HG03045 (cell line): ENCODE measurements at regions not wholly inside any gene's neighbourhood (a gene's known extent, or its start where the extent isn't known, plus 50 kb on each side); places are given as distances from the start of the nearest gene placed in this dataset.

ENCODE experiments used
- ATAC-seq: cut with Tn5 transposase; IDR thresholded peaks from one replicate; pipeline ENCODE4 v1.9.1; 2021; ENCODE audit warnings: mild to moderate bottlenecking, moderate library complexity; ENCODE audit not compliant: unreplicated experiment

GRCh38 chr13:86714495-86714894 lies 915.3 kb upstream of the SLITRK6 start:
- no peak for ATAC-seq

GRCh38 chr13:86725105-86725504 lies 925.9 kb upstream of the SLITRK6 start:
- no peak for ATAC-seq

- ATAC-seq: no peak
These were observed 930.0 kb upstream of the SLITRK6 start for GRCh38 chr13:86729206-86729605.

- ATAC-seq: no peak
These were observed 932.8 kb upstream of the SLITRK6 start for GRCh38 chr13:86731987-86732386.

GRCh38 chr13:86737334-86737932 lies 933.7 kb upstream of the SLITRK5 start:
- ATAC-seq: no peak

GRCh38 chr13:86741762-86742285 lies 929.3 kb upstream of the SLITRK5 start:
- ATAC-seq: no peak

GRCh38 chr13:86757236-86757978 lies 913.8 kb upstream of the SLITRK5 start:
- no peak for ATAC-seq

- no peak for ATAC-seq
These were observed 913.1 kb upstream of the SLITRK5 start for GRCh38 chr13:86758116-86758515.

GRCh38 chr13:86760620-86761019 lies 910.6 kb upstream of the SLITRK5 start:
- no peak for ATAC-seq

GRCh38 chr13:86765462-86765861 lies 905.7 kb upstream of the SLITRK5 start:
- no peak for ATAC-seq

- ATAC-seq: no peak
These were observed 882.6 kb upstream of the SLITRK5 start for GRCh38 chr13:86788616-86789015.

GRCh38 chr13:86792153-86792651 lies 879.0 kb upstream of the SLITRK5 start:
- ATAC-seq: no peak

GRCh38 chr13:86795858-86796257 lies 875.3 kb upstream of the SLITRK5 start:
- no peak for ATAC-seq

GRCh38 chr13:86810361-86810760 lies 860.8 kb upstream of the SLITRK5 start:
- ATAC-seq: no peak

- no peak for ATAC-seq
These were observed 858.0 kb upstream of the SLITRK5 start for GRCh38 chr13:86813198-86813597.

- ATAC-seq: no peak
These were observed 845.8 kb upstream of the SLITRK5 start for GRCh38 chr13:86825410-86825809.

GRCh38 chr13:86826232-86826631 lies 844.9 kb upstream of the SLITRK5 start:
- ATAC-seq: no peak

GRCh38 chr13:86830046-86830445 lies 841.1 kb upstream of the SLITRK5 start:
- no peak for ATAC-seq

GRCh38 chr13:86831084-86831483 lies 840.1 kb upstream of the SLITRK5 start:
- ATAC-seq: no peak

GRCh38 chr13:86838411-86839120 lies 832.6 kb upstream of the SLITRK5 start:
- ATAC-seq: no peak

GRCh38 chr13:86839221-86839620 lies 832.0 kb upstream of the SLITRK5 start:
- ATAC-seq: no peak
